GM18858 (cell line): ENCODE measurements at regions not wholly inside any gene's neighbourhood (a gene's known extent, or its start where the extent isn't known, plus 50 kb on each side); places are given as distances from the start of the nearest gene placed in this dataset.

Experiments used
- ATAC-seq: cut with Tn5 transposase; IDR thresholded peaks from one replicate; pipeline ENCODE4 v1.9.1; 2021; ENCODE audit not compliant: unreplicated experiment

DNA sequence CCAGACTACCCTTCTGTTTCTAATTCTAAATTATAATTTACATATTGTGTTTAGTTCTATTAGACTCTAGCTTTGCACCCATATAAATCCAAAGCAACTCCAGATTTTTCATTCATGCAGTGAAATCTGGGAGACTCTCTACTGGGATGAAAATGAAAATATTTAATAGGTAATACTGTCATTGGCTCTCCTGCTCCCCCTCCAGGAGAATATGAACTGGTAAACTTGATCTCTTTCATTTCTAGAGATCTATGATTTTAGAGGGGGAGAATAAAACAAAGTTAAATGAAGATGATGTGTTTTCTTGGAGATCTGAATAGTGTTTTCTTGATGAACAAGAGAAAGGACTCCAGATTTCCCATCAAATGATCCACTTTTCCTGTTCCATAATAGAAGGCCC is 104.3 kb upstream of the TMCC3 start:
- ATAC-seq = no peak

DNA sequence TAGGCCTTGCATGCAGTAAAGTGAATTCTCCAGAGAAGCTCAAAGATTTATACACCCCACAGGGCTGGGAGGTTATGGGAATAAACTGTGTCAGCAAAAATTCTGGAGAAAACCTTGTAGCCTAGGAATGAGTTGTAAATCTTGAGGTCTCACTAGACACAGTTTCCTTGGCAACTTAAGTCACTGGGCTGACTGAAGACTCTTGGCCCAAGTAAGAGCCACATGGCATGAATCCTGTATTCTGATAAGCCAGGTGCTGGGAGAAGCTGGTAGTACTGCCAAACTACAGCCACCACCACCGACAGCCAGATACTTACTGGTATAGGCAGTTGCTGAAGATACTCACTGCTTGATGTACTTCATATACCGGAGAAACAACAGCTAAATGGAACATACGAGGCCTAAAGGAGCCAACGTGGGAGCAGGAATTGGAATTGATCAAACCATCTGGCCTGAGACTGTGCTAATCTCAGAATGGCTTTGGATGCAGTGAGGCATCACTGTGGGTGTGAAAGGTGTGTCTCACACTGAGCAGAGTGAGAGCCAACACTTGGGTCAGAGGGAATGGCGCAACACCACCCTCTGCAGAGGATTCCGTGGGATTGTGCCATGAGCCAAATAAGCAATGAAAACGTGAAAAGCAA is 102.8 kb upstream of the TMCC3 start:
- no peak for ATAC-seq

DNA sequence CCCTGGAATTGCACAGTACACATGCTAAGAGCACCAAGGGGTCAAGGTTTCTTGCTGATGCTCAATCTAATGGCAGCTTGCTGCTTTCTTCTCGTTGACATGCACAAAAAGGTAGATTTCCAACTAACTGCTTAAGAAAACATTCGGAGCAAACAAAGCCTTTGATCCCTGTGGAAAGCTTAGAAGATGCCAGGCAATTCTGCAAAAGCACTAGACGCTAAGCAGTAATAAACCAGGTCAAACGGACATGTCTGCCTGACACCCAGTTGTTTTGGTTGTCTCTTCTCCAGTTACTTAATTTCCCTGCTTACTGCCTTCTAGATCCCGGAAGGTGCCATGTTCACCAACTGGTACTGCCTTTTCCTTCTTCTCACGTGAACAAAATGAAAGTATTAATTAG is 100.5 kb upstream of the TMCC3 start:
- no peak for ATAC-seq

DNA sequence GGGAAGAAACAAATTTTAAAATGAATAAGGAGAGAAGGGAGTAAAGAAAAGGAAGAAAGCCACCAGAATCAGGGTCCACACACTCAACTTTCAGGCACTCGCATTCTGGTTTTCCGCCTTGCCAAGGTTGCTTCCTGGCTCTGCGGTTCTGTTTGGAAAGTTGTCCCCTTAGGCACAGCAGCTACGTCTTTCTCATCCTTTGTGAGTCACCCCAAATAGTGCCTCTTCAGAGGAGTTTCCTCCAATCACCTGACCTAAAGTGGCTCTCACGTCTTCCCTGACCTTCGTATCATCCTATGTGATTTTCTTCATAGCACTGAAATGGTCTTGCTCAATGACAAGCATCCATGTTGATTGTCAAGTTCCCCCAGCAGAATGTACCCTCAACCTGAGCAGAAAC is 99.5 kb upstream of the TMCC3 start:
- ATAC-seq = no peak

DNA sequence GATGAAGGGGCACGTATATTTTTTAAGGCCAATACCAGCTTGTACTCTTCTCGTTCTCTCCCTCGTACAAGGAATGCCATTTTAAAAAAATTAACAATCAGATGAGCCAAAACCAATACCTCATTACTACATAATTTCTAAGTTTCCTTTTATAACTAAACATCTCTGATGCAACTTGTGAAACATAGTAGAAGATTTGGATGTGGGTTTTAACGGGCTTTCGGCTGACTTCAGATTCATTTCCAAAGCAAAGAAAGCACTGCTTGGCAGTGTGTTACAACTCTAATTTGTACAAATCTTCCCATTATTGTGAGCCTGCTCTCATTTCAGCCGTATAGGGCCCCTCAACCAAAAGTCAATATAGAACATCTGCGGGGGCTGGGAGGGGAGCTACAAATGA is 99.1 kb upstream of the TMCC3 start:
- no peak for ATAC-seq

DNA sequence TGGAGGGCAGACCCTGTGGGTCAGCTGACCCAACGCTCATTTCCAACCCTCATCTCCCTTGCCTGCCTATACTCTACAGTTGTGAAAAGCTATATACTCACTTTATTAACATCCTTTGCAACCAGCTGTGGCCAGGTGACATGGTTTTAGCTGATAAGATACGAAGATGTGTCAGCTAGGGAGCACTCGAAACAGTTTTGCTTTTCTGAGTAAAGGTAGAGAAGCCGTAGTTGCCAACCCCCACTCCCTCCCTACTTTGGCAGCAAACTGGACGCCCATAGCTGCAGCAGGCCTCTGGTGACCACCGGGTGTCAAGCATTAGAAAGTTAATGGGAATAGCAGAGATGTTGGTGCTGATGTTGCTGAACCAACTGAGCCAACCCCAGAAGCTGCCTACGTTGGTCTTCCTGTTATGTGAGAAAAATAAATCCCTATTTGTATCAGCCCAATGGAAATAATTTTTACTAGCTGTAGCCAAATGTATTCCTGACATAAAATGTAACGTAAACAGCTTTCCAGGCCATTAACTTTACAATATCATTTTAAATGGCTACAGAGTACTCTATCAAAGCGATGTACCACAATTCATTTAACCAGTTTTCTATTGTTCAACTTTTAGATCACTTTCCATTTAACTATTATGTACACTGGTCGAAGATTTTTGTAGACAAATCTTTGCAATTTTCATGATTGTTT is 98.5 kb upstream of the TMCC3 start:
- ATAC-seq = no peak

DNA sequence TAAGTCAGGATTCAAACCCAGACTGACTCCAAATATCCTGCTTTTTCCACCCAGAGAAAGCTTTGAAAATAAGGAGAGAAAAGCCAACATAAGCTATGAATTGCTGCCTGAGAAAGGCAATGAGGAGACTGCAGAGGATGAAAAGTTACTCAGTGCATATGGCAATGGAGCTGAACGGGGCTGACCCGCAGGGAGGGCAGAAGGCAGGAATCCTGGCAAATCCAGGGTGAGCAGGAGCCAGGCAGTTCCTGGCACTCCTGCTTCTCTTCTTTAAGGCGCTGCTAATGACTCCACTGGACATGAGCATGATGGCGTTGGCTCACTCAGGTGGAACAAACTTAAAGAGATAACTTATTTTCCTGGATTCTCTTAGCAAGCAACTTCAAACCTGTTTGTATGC is 95.2 kb upstream of the TMCC3 start:
- no peak for ATAC-seq

DNA sequence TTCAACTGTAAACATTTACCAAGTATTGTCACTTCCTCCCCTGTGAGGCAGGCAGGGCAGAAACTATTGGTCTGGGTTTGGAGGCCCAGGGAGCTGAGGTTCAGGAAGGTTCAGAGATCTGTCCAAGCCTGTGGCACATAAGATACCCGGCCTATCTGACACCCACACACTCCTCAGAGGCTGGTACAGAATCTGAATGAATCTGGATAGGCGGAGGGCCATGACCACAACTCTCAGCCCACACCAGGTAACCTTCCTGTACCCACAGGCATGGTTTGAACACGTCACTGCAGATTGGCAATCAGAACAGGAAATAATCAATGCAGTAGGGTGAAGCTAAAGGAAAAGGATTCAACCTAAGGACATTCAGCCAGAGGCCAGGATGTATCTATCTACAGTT is 92.8 kb upstream of the TMCC3 start:
- ATAC-seq = no peak

DNA sequence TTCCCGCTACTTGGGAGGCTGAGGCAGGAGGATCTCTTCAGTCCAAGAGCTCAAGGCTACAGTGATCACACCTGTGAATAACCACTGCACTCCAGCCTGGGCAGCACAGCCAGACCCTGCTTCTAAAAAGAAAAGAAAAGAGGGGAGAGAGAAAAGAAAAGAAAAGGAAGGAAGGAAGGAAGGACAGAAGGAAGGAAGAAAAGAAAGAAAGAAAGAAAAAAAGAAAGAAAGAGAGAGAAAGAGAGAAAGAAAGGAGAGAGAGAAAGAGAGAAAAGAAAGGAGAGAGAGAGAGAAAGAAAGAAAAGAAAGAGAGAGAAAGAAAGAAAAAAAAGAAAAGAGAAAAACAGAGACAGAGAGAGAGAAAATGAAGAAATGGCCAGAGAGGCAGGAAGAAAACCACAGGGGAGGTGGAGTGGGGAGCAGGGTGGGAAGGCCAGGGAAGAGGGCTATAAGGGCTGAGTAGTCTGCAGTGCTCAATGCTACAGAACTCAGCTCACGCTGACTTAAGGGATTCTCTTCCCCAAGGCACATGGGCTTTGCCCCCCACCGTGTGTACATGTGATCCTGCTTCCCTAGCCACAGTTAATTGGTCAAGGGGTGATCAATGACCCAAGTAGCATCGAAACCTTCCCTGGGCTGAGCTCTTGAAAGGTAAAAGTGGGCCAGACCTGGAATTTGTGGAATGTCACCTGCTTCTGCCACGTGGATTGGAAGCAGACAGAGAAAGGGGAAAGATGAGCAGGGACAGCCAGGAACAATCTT is 90.4 kb upstream of the TMCC3 start:
- no peak for ATAC-seq

DNA sequence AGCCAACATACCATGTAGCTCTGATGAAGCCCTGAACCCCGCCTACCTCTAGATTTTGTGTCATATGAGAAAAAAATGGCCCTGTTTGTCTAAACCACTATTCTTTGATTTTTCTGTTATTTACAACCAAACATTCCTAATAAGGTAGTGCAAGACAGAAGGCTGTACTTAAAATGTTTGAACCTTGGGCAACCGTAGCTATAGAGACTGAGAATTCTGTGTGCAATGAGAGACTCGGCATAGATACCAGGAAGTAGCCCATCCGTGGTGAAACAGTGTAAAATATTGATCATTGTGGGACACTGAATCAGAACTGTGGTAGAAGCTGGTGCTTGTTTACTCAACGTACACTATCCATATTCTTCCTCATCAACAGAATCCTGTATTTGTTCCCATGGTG is 86.5 kb upstream of the TMCC3 start:
- no peak for ATAC-seq

DNA sequence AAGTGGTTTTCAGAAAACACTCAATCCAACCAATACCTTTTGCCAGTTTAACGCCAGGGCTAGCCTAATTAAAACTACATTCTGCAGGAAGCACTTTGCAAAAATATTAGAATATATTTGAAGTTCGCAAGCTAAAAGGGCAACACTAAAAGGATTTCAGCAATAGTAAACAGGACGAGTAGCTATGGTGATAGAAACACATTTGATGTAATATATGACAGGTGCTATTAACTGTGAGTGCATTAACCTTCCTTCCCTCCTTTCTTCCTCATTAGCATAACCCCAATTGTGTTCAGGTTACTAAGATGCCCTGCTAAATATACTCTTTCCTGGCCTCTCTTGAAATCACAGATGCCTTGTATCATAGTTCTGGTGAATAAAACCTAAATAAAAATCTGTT is 85.6 kb upstream of the TMCC3 start:
- no peak for ATAC-seq

DNA sequence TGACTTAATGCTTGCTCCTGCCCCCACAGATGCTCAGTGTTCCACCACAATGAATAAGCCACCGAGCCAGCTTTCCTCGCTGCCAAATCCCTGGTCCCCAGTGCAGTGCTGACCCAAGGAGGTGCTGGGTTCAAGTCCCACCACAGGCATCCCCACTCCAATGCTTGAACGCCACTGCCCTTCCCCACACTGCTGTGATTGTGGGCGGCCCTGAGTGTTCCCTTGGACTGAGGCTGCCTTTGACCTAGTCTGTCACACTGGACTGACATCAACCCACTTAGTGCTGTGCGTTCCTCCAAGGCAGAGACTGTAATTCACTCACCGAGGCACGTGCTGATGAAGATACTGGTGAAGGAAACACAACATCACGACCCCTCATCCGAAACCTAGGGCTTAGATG is 83.4 kb upstream of the TMCC3 start:
- no peak for ATAC-seq

DNA sequence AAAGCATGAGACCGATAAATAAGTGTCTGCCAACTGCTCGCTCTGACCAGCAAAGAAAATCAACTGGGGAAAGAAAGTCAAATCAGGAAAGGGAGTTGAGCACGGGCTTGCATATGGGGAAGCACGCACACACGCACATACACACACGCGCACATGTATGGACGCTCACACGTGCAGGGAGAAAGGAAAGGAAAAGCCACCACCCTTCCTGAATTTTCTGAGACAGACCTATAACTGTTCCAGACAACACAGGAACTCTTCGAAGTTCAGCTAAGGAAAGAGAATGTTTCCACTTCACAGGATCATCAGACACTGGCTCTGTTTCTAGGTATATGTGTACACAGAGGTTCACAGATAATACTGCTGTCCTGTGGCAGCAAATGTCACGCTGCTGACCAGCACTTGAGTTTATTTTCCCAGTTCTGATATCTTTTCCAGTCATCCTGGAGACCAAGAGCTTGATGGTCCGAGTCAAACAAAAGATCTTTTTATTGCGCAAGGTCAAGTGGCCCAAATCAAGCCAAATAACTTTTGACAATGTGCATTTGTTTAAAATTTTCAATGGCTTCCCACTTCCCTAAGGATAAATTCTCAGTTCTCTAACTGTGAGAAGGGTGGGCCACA is 82.1 kb upstream of the TMCC3 start:
- no peak for ATAC-seq

DNA sequence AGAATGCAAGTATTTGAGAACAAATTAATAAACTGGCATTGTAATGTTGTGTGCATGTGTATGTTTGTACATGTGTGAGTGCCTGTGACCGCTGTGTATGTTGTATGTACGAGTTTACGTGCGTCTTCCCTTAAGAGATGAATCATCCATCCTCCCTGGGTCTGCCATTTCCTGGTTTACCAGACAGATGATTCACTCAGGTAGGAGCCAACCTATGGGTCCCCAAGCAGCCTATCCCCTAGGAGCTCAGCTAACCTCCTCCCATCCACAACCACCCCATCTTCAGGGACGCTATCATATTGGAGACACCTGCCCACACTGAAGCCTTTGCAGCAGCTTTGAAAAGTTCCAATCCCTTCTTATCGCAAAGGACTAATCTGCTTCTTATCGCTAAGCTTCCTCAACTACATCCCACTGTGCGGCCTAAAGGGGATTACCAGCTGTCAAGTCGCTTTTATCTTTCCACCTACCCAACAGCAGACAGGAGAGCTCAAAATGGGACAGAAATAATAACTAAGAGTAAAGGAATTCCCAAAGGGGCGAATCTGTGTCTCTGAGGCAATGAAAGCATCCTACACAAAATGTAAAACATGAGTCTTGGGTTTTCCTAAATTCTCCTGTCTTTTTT is 81.5 kb upstream of the TMCC3 start:
- ATAC-seq = no peak

DNA sequence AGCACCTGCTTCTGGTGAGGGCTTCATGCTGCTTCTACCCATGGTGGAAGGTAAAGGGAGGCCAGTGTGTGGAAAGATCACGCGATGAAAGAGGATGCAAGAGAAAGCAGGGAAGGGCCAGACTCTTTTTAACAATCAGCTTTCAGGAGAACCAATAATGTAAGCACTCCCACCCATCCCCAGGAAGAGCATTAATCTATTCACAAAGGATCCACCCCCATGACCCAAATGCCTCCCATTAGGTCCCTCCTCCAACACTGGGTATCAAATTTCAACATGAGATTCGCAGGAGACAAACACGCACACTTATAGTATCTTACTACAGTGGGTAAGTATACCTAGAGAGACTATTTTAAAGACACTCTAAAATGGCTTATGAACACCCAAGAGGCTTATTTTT is 80.5 kb upstream of the TMCC3 start:
- ATAC-seq = no peak

DNA sequence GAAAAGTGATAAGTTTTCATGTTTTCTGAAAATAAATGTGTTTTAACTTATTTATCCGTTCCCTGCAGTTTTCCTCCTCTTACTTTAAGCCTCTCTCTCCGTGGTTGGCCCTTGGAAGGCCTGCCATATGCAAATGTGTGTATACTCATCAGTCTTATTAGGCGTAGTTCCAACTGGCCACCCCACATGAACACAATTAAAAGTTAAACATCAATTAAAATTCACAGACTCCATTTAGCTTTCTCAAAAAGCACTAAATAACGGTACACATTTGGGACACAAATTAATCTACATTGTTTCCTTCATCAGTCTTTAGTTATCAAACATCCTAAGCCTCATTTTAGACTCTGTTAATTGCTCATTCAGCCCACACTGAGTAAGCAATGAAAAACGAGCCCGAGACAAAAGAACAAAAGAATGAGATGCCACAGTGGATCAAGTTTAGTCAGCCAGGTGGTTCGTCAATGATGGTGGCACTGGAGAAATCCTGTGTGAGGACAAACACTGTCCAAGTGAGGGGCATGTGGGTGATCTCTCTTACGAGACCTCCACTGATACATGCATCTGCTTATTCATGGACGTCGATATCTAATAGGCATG is 76.0 kb upstream of the TMCC3 start:
- no peak for ATAC-seq

DNA sequence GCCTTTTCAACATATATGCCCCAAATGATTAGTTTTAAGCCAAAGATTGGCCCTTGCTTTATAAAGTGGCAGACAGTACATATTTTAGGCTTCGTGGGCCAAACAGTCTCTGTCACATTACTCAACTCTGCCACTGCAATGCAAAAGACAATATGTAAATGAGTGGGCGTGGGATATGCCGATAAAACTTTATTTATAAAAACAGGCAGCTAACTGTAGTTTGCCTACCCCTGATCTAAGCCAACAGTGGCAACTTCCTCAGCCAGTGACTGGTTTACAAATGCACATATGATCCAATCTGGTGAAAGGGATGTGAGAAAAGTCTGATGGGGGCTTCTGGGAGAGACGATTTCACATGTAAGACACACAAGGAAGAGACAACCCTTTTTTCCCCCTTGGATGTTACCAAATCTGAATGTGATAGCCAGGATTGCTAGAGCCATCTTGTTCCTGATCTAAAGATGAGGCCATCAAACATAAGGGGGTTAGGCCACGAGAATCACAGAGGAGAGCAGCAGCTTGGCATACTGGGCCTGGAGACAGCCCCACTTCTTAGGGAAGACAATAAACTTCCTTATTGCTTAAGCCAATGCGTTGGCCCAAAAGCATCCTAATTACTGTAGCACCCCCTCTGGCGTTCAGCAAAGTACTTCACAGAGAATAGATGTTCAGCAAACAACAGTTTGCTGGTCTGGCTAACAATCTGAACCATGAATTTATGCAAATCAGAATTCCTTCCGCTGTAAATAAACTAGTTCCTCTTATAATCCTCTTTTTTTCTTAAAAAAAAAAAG is 75.2 kb upstream of the TMCC3 start:
- no peak for ATAC-seq

DNA sequence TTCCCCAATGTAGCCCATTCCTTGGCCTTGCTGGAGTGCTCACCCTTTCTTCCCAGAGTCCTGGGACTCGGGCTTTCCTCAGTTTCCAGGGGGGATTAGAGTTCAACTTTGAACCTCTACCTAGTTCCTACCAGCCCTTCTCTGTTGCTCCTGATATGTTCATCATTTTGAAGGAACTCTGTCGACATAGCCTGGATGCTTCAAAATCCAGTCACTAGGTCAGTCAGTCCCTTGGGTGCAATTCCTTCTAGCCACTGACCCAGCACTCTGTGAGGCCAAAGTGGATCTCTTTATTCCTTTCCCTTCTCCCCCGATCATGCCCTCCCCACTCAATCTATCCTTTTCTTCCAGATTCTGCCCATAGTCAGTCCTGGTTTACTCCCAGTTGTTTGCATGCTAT is 72.3 kb upstream of the TMCC3 start:
- ATAC-seq = no peak

DNA sequence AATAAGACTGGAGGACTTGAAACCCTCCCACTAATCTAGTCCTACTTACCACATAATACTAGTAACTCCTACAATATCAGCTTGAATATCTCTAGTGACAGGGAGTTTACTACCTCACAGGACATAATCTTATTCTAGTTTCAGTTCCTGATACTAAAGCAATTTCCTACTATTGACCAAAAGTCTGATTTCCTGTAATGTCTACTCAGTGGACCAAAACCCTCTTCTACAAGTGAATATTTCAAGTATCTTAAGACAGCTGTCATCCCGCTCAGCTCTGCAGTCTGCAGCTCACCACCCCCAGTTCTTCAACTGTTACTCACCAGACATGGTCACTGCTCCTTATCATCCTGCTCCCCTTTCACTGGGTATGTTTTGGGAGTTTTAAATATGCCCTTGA is 70.8 kb upstream of the TMCC3 start:
- ATAC-seq = peak; percentile 90

DNA sequence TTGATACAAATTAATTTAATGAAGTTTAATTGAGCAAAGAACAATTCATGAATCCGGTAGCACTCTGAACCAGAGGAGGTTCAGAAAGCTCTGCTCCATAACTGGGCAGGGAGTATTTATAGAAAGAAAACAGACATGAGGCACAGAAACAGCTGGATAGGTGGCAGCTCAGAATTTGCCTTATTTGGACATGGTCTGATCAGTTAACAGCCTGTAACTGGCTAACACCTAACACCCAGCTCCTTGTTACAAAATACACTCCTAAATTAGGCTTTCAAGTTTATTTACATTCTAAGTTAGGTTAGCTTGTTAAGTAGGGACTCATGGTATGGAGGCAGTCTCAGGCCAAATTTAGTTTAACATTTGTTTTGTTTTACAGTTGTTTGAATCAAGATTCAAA is 67.8 kb upstream of the TMCC3 start:
- ATAC-seq = no peak
